ENCODE measurements at regions not wholly inside any gene's neighbourhood (a gene's known extent, or its start where the extent isn't known, plus 50 kb on each side); places are given as distances from the start of the nearest gene placed in this dataset.

- no peak for TF ChIP-seq EP300 (IDR thresholded peaks at IDR 0.05)
- TF ChIP-seq, protein P1, sequence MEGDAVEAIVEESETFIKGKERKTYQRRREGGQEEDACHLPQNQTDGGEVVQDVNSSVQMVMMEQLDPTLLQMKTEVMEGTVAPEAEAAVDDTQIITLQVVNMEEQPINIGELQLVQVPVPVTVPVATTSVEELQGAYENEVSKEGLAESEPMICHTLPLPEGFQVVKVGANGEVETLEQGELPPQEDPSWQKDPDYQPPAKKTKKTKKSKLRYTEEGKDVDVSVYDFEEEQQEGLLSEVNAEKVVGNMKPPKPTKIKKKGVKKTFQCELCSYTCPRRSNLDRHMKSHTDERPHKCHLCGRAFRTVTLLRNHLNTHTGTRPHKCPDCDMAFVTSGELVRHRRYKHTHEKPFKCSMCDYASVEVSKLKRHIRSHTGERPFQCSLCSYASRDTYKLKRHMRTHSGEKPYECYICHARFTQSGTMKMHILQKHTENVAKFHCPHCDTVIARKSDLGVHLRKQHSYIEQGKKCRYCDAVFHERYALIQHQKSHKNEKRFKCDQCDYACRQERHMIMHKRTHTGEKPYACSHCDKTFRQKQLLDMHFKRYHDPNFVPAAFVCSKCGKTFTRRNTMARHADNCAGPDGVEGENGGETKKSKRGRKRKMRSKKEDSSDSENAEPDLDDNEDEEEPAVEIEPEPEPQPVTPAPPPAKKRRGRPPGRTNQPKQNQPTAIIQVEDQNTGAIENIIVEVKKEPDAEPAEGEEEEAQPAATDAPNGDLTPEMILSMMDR (IDR thresholded peaks at IDR 0.05), result no peak
- TF ChIP-seq POLR2A (IDR thresholded peaks at IDR 0.05), result no peak
- TF ChIP-seq POLR2AphosphoS5 (IDR thresholded peaks at IDR 0.05), result no peak
Measured at GRCh38 chr13:111929036-111929616, 137.8 kb upstream of the SOX1 start.

Measured in suprapubic skin (tissue), 4 donors.